Suprapubic skin (tissue), 4 donors: ENCODE measurements at regions not wholly inside any gene's neighbourhood (a gene's known extent, or its start where the extent isn't known, plus 50 kb on each side); places are given as distances from the start of the nearest gene placed in this dataset.

Experiments
- DNase-seq, 2 donors: peaks; one replicate each; pipeline ENCODE4 v3.0.0-alpha.2; 2019; ENCODE audit warnings: low spot score in 2 of 2
- H3K27ac ChIP-seq: fragments of 200-600 bp; sonication (generic); one replicate; pipeline ENCODE4 v1.5.1; 2019
- H3K27me3 ChIP-seq: fragments of 200-600 bp; sonication (generic); one replicate; pipeline ENCODE4 v1.5.1; 2019
- H3K36me3 ChIP-seq: fragments of 200-600 bp; sonication (generic); one replicate; pipeline ENCODE4 v1.5.1; 2019
- H3K4me1 ChIP-seq: fragments of 200-600 bp; sonication (generic); one replicate; pipeline ENCODE4 v1.5.1; 2019
- H3K4me3 ChIP-seq: fragments of 200-600 bp; sonication (generic); one replicate; pipeline ENCODE4 v1.5.1; 2019; ENCODE audit warnings: mild to moderate bottlenecking
- H3K9me3 ChIP-seq: fragments of 200-600 bp; sonication (generic); one replicate; pipeline ENCODE4 v1.5.1; 2019
- EP300 ChIP-seq: sonication (generic); formaldehyde crosslinking; IDR thresholded peaks from one replicate; pipeline ENCODE4 v1.6.1; 2017; ENCODE audit warnings: antibody characterized with exemption
- POLR2A ChIP-seq, 2 donors: fragments of 450-650 bp; IDR thresholded peaks; one replicate each; pipeline ENCODE4 v1.6.1; 2017; ENCODE audit warnings: antibody characterized with exemption in 2 of 2, mild to moderate bottlenecking in 2 of 2, moderate library complexity in 2 of 2
- POLR2AphosphoS5 ChIP-seq, 3 donors: sonication (generic); formaldehyde crosslinking; IDR thresholded peaks; one replicate each; pipeline ENCODE4 v1.6.1; 2017; ENCODE audit warnings: antibody characterized with exemption in 3 of 3
- WGBS: methylation state at CpG from one replicate; pipeline ENCODE4 v1.1.5; 2018; 5-methylcytosine and 5-hydroxymethylcytosine counted together
- TF ChIP-seq, protein P1 (sequence below), 2 donors: fragments of 200-600 bp in 1 of 2; fragments of 450-650 bp in 1 of 2; sonication (generic) in 1 of 2; IDR thresholded peaks; one replicate each; pipeline ENCODE4 v1.5.1; 2016 to 2019; ENCODE audit warnings: antibody characterized with exemption in 2 of 2, mild to moderate bottlenecking in 1 of 2, moderate library complexity in 1 of 2

DNA sequence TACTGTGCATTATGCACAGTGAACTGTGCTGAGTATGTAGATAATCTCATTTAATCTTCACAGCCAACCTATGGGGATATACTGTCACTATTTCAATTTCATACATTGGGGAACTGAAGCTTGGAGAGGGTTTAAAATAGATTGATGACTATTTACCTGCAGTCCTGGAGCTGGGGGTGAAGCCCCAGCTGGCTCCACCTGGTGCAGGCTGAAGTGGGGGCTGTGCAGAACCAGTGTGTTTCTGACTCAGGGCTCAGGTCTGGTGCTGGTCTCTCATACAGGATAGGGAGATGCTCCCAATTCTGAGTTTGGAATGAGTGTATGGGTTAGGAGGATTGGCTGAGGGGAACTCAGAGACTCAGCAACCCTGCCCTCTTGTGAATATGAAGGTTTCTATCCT is 176.1 kb upstream of the CEP162 start:
- no peak for DNase-seq
- TF ChIP-seq, protein P1, sequence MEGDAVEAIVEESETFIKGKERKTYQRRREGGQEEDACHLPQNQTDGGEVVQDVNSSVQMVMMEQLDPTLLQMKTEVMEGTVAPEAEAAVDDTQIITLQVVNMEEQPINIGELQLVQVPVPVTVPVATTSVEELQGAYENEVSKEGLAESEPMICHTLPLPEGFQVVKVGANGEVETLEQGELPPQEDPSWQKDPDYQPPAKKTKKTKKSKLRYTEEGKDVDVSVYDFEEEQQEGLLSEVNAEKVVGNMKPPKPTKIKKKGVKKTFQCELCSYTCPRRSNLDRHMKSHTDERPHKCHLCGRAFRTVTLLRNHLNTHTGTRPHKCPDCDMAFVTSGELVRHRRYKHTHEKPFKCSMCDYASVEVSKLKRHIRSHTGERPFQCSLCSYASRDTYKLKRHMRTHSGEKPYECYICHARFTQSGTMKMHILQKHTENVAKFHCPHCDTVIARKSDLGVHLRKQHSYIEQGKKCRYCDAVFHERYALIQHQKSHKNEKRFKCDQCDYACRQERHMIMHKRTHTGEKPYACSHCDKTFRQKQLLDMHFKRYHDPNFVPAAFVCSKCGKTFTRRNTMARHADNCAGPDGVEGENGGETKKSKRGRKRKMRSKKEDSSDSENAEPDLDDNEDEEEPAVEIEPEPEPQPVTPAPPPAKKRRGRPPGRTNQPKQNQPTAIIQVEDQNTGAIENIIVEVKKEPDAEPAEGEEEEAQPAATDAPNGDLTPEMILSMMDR (IDR thresholded peaks at IDR 0.05): no peak
- TF ChIP-seq POLR2AphosphoS5 (IDR thresholded peaks at IDR 0.05): no peak
- no peak overlapping the region for H3K4me3 ChIP-seq
- H3K27ac ChIP-seq: no peak overlapping the region
- no peaks in the 10 kb centered on the region for H3K36me3 ChIP-seq
- H3K4me1 ChIP-seq: no peaks in the 10 kb centered on the region
- H3K27me3 ChIP-seq: no peaks in the 10 kb centered on the region
- H3K9me3 ChIP-seq: no peaks in the 10 kb centered on the region

DNA sequence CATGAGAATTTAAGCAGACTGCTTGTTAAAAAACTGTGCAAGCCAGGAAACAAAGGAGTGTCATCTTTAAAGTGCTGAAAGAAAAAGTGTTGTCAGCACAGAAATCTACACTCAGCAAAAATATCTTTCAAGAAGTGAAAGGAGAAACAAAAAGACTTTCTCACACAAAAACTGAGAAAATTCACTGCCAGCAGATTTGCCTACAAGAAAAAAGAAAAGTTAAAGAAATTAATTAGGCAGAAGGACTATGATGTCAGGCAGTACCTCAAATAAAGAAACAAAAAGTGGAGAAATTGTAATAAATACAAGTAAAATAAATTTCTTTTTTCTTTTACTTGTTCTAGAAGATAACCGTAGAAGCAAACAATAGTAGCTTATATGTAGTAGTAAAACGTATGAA is 171.6 kb upstream of the CEP162 start:
- WGBS: 82% methylated on average over 2 of the region's 2 CpGs
- no peak overlapping the region for H3K4me3 ChIP-seq
- no peaks in the 10 kb centered on the region for H3K4me1 ChIP-seq

DNA sequence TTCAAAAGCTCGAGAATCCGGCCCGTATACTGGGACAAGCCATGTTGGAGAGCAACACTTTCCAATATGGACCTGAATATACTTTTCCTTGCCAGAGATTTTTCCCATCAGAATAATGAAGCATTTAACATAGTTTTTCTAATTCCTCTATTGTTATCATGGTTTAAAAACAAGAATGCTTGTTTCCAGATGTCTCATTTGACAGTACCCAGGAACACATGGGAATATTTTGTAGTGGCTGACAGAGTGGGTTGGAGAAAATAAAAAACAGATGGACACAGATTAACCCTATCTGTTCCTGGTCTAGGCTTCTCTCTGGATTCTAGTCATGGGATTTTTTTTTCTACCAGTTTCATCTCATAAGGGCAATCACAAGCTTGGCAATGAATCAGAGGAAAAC is 164.8 kb upstream of the CEP162 start:
- TF ChIP-seq POLR2AphosphoS5 (IDR thresholded peaks at IDR 0.05): no peak
- TF ChIP-seq POLR2A (IDR thresholded peaks at IDR 0.05): no peak
- no peak for TF ChIP-seq EP300
- TF ChIP-seq, protein P1 (IDR thresholded peaks at IDR 0.05): no peak
- Histone ChIP-seq H3K4me1 (no peaks in the 10 kb centered on the region), H3K27me3 (no peaks in the 10 kb centered on the region), H3K36me3 (no peaks in the 10 kb centered on the region), H3K27ac (no peak overlapping the region), H3K4me3 (no peak overlapping the region), H3K9me3 (no peaks in the 10 kb centered on the region)
- WGBS: 32% methylated on average over 3 of the region's 3 CpGs
- no peak for DNase-seq

More for the DNA sequence above, 171.6 kb upstream of the CEP162 start:
- no peak for DNase-seq
- H3K27ac ChIP-seq: no peak overlapping the region
- TF ChIP-seq EP300 (no peak), POLR2AphosphoS5 (IDR thresholded peaks at IDR 0.05) (no peak), POLR2A (IDR thresholded peaks at IDR 0.05) (no peak)
- TF ChIP-seq, protein P1 (IDR thresholded peaks at IDR 0.05): no peak
- H3K9me3 ChIP-seq: no peaks in the 10 kb centered on the region
- H3K36me3 ChIP-seq: no peaks in the 10 kb centered on the region
- no peaks in the 10 kb centered on the region for H3K27me3 ChIP-seq

DNA sequence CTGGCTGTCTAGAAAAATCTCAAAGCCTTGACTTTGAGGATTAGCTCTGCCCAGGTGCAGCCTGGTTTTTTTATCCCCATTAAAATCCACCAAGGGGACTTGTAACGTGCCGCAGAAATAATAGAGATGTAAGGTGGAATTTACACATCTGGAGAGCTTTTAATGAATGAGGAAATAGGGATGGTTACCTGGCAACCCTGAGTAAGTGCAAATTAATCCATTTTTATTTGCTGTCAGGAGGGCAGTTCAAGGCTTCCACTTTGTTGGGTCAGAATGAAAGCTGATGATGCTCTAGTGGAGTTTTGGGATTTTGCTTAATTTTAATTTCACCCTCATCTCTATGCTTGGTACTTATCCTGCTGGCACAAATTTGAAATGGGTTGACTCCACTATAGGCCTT is 163.4 kb upstream of the CEP162 start:
- Histone ChIP-seq H3K9me3 (no peaks in the 10 kb centered on the region), H3K4me3 (no peak overlapping the region), H3K4me1 (no peaks in the 10 kb centered on the region), H3K27me3 (no peaks in the 10 kb centered on the region), H3K27ac (no peak overlapping the region), H3K36me3 (no peaks in the 10 kb centered on the region)
- no peak for DNase-seq
- TF ChIP-seq POLR2AphosphoS5 (IDR thresholded peaks at IDR 0.05) (no peak), EP300 (no peak), POLR2A (IDR thresholded peaks at IDR 0.05) (no peak)
- TF ChIP-seq, protein P1 (IDR thresholded peaks at IDR 0.05): no peak
- 89% methylated on average over 2 of the region's 2 CpGs for WGBS

DNA sequence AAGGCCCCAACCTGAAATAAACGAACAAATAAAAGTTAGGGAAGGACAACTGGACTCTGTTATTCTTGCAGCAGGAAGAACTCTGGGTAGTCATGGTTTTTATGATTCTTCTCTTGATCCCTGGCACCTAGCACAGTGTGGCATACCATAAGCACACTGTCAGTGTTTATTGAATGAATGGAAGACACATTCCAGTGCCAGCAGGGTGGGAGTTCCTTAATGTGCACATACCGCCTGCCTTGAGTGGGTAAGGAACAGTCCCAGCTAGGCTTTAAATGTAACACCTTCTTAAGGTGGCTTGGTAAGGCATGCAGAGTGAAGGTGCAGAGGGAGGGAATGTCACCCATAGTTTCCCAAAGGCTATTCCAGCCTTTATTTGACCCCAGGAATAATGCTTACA is 162.9 kb upstream of the CEP162 start:
- DNase-seq: no peak
- Histone ChIP-seq H3K27me3 (no peaks in the 10 kb centered on the region), H3K27ac (no peak overlapping the region), H3K4me3 (no peak overlapping the region), H3K36me3 (no peaks in the 10 kb centered on the region), H3K9me3 (no peaks in the 10 kb centered on the region), H3K4me1 (no peaks in the 10 kb centered on the region)
- no peak for TF ChIP-seq POLR2AphosphoS5 (IDR thresholded peaks at IDR 0.05)
- no peak for TF ChIP-seq POLR2A (IDR thresholded peaks at IDR 0.05)
- TF ChIP-seq EP300: no peak
- TF ChIP-seq, protein P1 (IDR thresholded peaks at IDR 0.05): no peak
- 78% methylated on average over 2 of the region's 2 CpGs for WGBS
